ENCODE measurements at regions not wholly inside any gene's neighbourhood (a gene's known extent, or its start where the extent isn't known, plus 50 kb on each side); places are given as distances from the start of the nearest gene placed in this dataset.

- Histone ChIP-seq H3K4me3 (no peak overlapping the region), H3K36me3 (no peaks in the 10 kb centered on the region), H3K27ac (no peak overlapping the region), H3K9me3 (no peaks in the 10 kb centered on the region), H3K27me3 (no peaks in the 10 kb centered on the region), H3K4me1 (ENCODE audit: insufficient read depth) (no peaks in the 10 kb centered on the region)
- no peak for DNase-seq
- intact Hi-C loops (cut with DNase I): no loop called here
- no peak for TF ChIP-seq EP300 (IDR thresholded peaks at IDR 0.05)
- no peak for TF ChIP-seq POLR2A (IDR thresholded peaks at IDR 0.05)
- TF ChIP-seq CTCF (IDR thresholded peaks at IDR 0.05): no peak
- 77 to 84% (median 83%) methylated on average over 1 of the region's 1 CpG for WGBS, 3 donors
Measured at GRCh38 chr4:126341927-126342326, 1027.2 kb downstream of the FAT4 start.

GRCh38 chr4:126344472-126344871 lies 1029.7 kb downstream of the FAT4 start:
- WGBS, 3 donors: 92 to 95% (median 93%) methylated on average over 6 of the region's 6 CpGs
- Histone ChIP-seq H3K9me3 (no peaks in the 10 kb centered on the region), H3K4me3 (no peak overlapping the region), H3K4me1 (ENCODE audit: insufficient read depth) (no peaks in the 10 kb centered on the region), H3K36me3 (no peaks in the 10 kb centered on the region), H3K27ac (no peak overlapping the region), H3K27me3 (no peaks in the 10 kb centered on the region)
- no peak for DNase-seq
- intact Hi-C loops (cut with DNase I): no loop called here
- TF ChIP-seq EP300 (IDR thresholded peaks at IDR 0.05) (no peak), POLR2A (IDR thresholded peaks at IDR 0.05) (no peak), CTCF (IDR thresholded peaks at IDR 0.05) (no peak)

GRCh38 chr4:126346654-126347053 lies 1031.9 kb downstream of the FAT4 start:
- H3K36me3 ChIP-seq: no peaks in the 10 kb centered on the region
- H3K4me1 ChIP-seq (ENCODE audit: insufficient read depth): no peaks in the 10 kb centered on the region
- no peak for DNase-seq
- H3K4me3 ChIP-seq: no peak overlapping the region
- no peaks in the 10 kb centered on the region for H3K9me3 ChIP-seq
- H3K27ac ChIP-seq: no peak overlapping the region
- no peak for TF ChIP-seq EP300 (IDR thresholded peaks at IDR 0.05)
- TF ChIP-seq CTCF (IDR thresholded peaks at IDR 0.05): no peak
- TF ChIP-seq POLR2A (IDR thresholded peaks at IDR 0.05): no peak
- intact Hi-C loops (cut with DNase I): no loop called here
- H3K27me3 ChIP-seq: no peaks in the 10 kb centered on the region
- WGBS, 3 donors: 72 to 79% (median 74%) methylated on average over 2 of the region's 2 CpGs

GRCh38 chr4:126354784-126355183 lies 1040.0 kb downstream of the FAT4 start:
- no peaks in the 10 kb centered on the region for H3K4me1 ChIP-seq (ENCODE audit: insufficient read depth)
- 90 to 93% (median 92%) methylated on average over 3 of the region's 3 CpGs for WGBS, 3 donors
- intact Hi-C loops (cut with DNase I): no loop called here
- no peak overlapping the region for H3K4me3 ChIP-seq
- H3K36me3 ChIP-seq: no peaks in the 10 kb centered on the region
- H3K27me3 ChIP-seq: no peaks in the 10 kb centered on the region
- no peak for DNase-seq
- no peak overlapping the region for H3K27ac ChIP-seq
- no peaks in the 10 kb centered on the region for H3K9me3 ChIP-seq
- TF ChIP-seq CTCF (IDR thresholded peaks at IDR 0.05) (no peak), EP300 (IDR thresholded peaks at IDR 0.05) (no peak), POLR2A (IDR thresholded peaks at IDR 0.05) (no peak)

GRCh38 chr4:126358041-126358440 lies 1043.3 kb downstream of the FAT4 start:
- Histone ChIP-seq H3K4me3 (no peak overlapping the region), H3K27ac (no peak overlapping the region)
- WGBS, 3 donors: 95 to 98% (median 97%) methylated on average over 2 of the region's 2 CpGs

More at GRCh38 chr4:126358041-126358440, 1043.3 kb downstream of the FAT4 start:
- no peak for DNase-seq
- intact Hi-C loops (cut with DNase I): no loop called here
- H3K27me3 ChIP-seq: no peaks in the 10 kb centered on the region
- no peak for TF ChIP-seq EP300 (IDR thresholded peaks at IDR 0.05)
- no peak for TF ChIP-seq CTCF (IDR thresholded peaks at IDR 0.05)
- no peak for TF ChIP-seq POLR2A (IDR thresholded peaks at IDR 0.05)
- no peaks in the 10 kb centered on the region for H3K4me1 ChIP-seq (ENCODE audit: insufficient read depth)
- no peaks in the 10 kb centered on the region for H3K36me3 ChIP-seq
- H3K9me3 ChIP-seq: no peaks in the 10 kb centered on the region
